Activated T-helper 2 cell treated with anti-CD3 and anti-CD28 coated beads, Interferon-gamma antibody, Interleukin-2, Interleukin-4, amounts not matched to agents 10 μg/mL and 5 μg/mL and 100 μg/mL, durations not matched to agents 14 hours and 24 hours and 36 hours (primary cell): ENCODE measurements at regions not wholly inside any gene's neighbourhood (a gene's known extent, or its start where the extent isn't known, plus 50 kb on each side); places are given as distances from the start of the nearest gene placed in this dataset.
"Not testable (repeated sequence)": the region's sequence is repeated elsewhere in the genome, so short reads cannot be mapped to it uniquely, and the experiment has no call there.

ENCODE experiments used
- DNase-seq: peaks from one replicate; pipeline ENCODE4 v3.0.0; 2021; ENCODE audit warnings: low spot score
- H3K27ac Mint-ChIP-seq: one replicate; pipeline ENCODE4 v1.8.0; 2021; ENCODE audit warnings: mixed read lengths
- H3K27me3 Mint-ChIP-seq: one replicate; pipeline ENCODE4 v1.8.0; 2021; ENCODE audit warnings: low read depth, mixed read lengths
- H3K36me3 Mint-ChIP-seq: one replicate; pipeline ENCODE4 v1.8.0; 2021; ENCODE audit warnings: low read depth, mixed read lengths
- H3K4me1 Mint-ChIP-seq: one replicate; pipeline ENCODE4 v1.8.0; 2021; ENCODE audit warnings: low read depth, mixed read lengths
- H3K4me3 Mint-ChIP-seq: one replicate; pipeline ENCODE4 v1.8.0; 2021; ENCODE audit warnings: low read depth, mild to moderate bottlenecking, moderate library complexity, mixed read lengths
- H3K9me3 Mint-ChIP-seq: one replicate; pipeline ENCODE4 v1.8.0; 2021; ENCODE audit warnings: mixed read lengths
- intact Hi-C: fragments of 100-400 bp; cut with micrococcal nuclease; formaldehyde crosslinking; loops from one replicate; pipeline ENCODE4 v1.15.1; 2023

- intact Hi-C loops = no loop called here
- Mint-ChIP-seq H3K4me3 (no peak overlapping the region), H3K27ac (no peak overlapping the region), H3K36me3 (no peaks in the 10 kb centered on the region), H3K27me3 (no peaks in the 10 kb centered on the region), H3K4me1 (no peaks in the 10 kb centered on the region), H3K9me3 (no peaks in the 10 kb centered on the region)
- no peak for DNase-seq
Measured at GRCh38 chr3:94615275-94616065, 552.6 kb downstream of the NSUN3 start.

DNA sequence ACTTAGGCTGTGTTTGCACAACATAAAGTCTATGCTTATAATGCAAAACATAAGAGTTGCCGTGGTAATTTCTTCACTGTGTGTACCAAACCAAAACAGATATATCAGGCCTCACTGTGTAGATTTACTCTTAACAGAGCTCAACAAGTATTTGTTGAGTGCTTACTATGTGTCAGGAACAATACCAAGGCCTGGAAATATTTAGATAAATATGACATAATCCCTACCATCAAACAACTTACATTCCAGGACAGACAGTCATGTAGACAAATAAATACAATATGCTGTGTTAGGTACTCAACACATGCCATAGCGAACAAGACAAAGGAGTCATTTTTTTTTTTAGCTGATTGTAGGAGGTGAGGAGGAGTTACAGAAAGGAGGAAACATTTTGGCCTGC lies 554.0 kb downstream of the NSUN3 start:
- H3K36me3 Mint-ChIP-seq = no peaks in the 10 kb centered on the region
- no peaks in the 10 kb centered on the region for H3K9me3 Mint-ChIP-seq
- H3K4me3 Mint-ChIP-seq = no peak overlapping the region
- H3K27me3 Mint-ChIP-seq = no peaks in the 10 kb centered on the region
- no peak for DNase-seq
- H3K27ac Mint-ChIP-seq = no peak overlapping the region
- intact Hi-C loops = no loop called here
- no peaks in the 10 kb centered on the region for H3K4me1 Mint-ChIP-seq

DNA sequence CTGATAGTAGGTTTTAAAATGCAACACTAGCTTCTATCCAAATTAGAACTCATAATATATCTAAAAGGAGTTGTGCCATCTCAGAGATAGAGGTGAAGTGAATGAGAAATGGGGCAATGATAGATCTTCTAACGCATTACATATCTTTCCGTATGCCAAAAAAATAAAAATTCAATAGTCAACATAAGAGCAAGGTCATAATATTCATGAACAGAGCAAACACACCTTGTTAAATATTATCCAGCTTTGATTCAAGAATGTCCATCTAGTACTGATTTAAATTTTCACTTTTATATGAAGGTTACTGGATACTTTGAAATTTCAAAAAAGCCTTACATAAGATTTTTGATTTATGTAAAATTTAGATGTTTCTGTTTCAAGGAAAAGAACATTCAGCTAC lies 554.5 kb downstream of the NSUN3 start:
- H3K9me3 Mint-ChIP-seq = no peaks in the 10 kb centered on the region
- intact Hi-C loops = no loop called here

GRCh38 chr3:94619643-94620042 lies 556.8 kb downstream of the NSUN3 start:
- H3K4me3 Mint-ChIP-seq = no peak overlapping the region
- intact Hi-C loops = no loop called here
- H3K27me3 Mint-ChIP-seq = no peaks in the 10 kb centered on the region
- no peaks in the 10 kb centered on the region for H3K9me3 Mint-ChIP-seq
- DNase-seq = no peak
- no peak overlapping the region for H3K27ac Mint-ChIP-seq
- no peaks in the 10 kb centered on the region for H3K36me3 Mint-ChIP-seq
- no peaks in the 10 kb centered on the region for H3K4me1 Mint-ChIP-seq

More for the DNA sequence above, 554.5 kb downstream of the NSUN3 start:
- no peaks in the 10 kb centered on the region for H3K4me1 Mint-ChIP-seq
- H3K4me3 Mint-ChIP-seq = no peak overlapping the region
- no peaks in the 10 kb centered on the region for H3K36me3 Mint-ChIP-seq
- no peak overlapping the region for H3K27ac Mint-ChIP-seq
- no peak for DNase-seq
- no peaks in the 10 kb centered on the region for H3K27me3 Mint-ChIP-seq

DNA sequence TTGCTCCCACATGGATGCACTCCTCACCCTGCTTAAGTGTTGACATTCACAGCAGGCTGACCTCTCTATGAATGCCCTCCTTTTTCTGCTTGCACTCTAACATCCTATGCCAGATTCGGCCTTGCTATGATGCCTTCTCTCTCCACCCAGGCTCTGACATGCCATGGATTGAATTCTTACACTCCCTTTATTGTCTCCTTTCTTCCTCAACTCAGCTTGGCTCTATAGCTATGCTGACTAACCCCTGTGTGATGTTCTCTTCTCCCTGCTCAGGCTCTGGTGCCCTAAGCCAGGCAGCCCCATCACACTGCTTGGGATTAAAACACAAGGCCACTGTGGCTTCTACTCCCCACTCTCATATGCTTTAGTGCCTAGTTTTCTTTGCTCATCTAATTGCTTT lies 563.7 kb downstream of the NSUN3 start:
- no peak overlapping the region for H3K4me3 Mint-ChIP-seq

GRCh38 chr3:94627689-94628088 lies 564.8 kb downstream of the NSUN3 start:
- H3K27me3 Mint-ChIP-seq = no peaks in the 10 kb centered on the region
- intact Hi-C loops = no loop called here
- H3K36me3 Mint-ChIP-seq = no peaks in the 10 kb centered on the region
- no peak overlapping the region for H3K27ac Mint-ChIP-seq
- DNase-seq = no peak
- peaks cover 17% of the 10 kb centered on the region for H3K9me3 Mint-ChIP-seq
- no peak overlapping the region for H3K4me3 Mint-ChIP-seq
- H3K4me1 Mint-ChIP-seq = no peaks in the 10 kb centered on the region

More for the DNA sequence above, 563.7 kb downstream of the NSUN3 start:
- Mint-ChIP-seq H3K4me1 (no peaks in the 10 kb centered on the region), H3K36me3 (no peaks in the 10 kb centered on the region), H3K27me3 (no peaks in the 10 kb centered on the region), H3K27ac (no peak overlapping the region), H3K9me3 (peaks cover 8% of the 10 kb centered on the region)
- no peak for DNase-seq
- intact Hi-C loops = no loop called here

DNA sequence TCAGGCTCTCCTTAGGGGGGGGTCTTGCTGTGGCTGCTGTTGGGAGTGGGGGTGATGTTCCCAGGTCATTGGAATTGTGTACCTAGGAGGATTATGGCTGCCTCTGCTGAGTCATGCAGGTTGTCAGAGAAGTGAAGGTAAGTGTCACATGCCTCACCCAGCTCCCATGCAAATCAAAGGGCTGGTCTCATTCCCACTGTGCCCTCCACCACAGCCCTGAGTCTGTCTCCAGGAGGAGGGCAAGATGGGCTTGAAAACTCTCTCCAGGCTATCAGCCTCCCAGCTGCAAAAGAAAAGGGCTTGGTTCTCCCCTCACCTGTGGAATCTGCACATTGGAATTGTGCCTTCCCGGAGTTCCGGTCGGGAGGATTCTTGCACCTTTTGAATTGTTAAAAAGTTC lies 580.5 kb downstream of the NSUN3 start:
- Mint-ChIP-seq H3K27me3 (no peaks in the 10 kb centered on the region), H3K4me3 (no peak overlapping the region)
- intact Hi-C loops = no loop called here

GRCh38 chr3:94645790-94646189 lies 582.9 kb downstream of the NSUN3 start:
- no peak for DNase-seq
- no peaks in the 10 kb centered on the region for H3K4me1 Mint-ChIP-seq
- no peaks in the 10 kb centered on the region for H3K36me3 Mint-ChIP-seq
- H3K4me3 Mint-ChIP-seq = no peak overlapping the region
- peaks cover 41% of the 10 kb centered on the region for H3K9me3 Mint-ChIP-seq
- H3K27me3 Mint-ChIP-seq = no peaks in the 10 kb centered on the region
- intact Hi-C loops = no loop called here
- no peak overlapping the region for H3K27ac Mint-ChIP-seq

More for the DNA sequence above, 580.5 kb downstream of the NSUN3 start:
- no peak for DNase-seq
- Mint-ChIP-seq H3K4me1 (no peaks in the 10 kb centered on the region), H3K9me3 (peaks cover 27% of the 10 kb centered on the region), H3K36me3 (no peaks in the 10 kb centered on the region), H3K27ac (no peak overlapping the region)

DNA sequence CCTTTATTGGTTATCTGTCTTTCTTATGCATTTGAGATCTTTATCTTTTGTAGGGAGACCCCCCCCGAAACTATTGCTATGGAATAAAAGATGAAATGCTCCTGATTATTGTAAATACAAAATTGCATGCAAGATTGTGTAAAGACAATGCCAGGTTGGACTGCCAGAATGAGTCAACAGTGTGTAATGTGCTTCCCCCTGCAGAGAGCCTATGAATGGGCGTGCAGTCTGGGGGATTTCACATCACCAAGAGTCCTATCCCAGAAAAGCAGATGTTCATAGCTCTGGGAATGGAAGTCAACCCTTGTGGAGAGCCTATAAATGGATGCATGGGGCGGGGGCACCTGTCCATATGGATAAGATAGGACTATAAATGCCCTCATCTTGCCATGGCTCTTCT lies 584.3 kb downstream of the NSUN3 start:
- Mint-ChIP-seq H3K9me3 (peaks cover 40% of the 10 kb centered on the region), H3K27me3 (no peaks in the 10 kb centered on the region), H3K27ac (no peak overlapping the region), H3K4me1 (no peaks in the 10 kb centered on the region), H3K4me3 (no peak overlapping the region), H3K36me3 (no peaks in the 10 kb centered on the region)
- intact Hi-C loops = no loop called here
- no peak for DNase-seq

GRCh38 chr3:94648270-94649180 lies 585.7 kb downstream of the NSUN3 start:
- H3K36me3 Mint-ChIP-seq, H3K4me1 Mint-ChIP-seq, H3K4me3 Mint-ChIP-seq, H3K27ac Mint-ChIP-seq, intact Hi-C loops, H3K27me3 Mint-ChIP-seq, DNase-seq: not testable (repeated sequence)
- peaks cover 32% of the 10 kb centered on the region for H3K9me3 Mint-ChIP-seq

GRCh38 chr3:94654096-94654495 lies 591.2 kb downstream of the NSUN3 start:
- H3K4me3 Mint-ChIP-seq = no peak overlapping the region
- peaks cover 31% of the 10 kb centered on the region for H3K9me3 Mint-ChIP-seq
- H3K36me3 Mint-ChIP-seq = no peaks in the 10 kb centered on the region
- H3K27me3 Mint-ChIP-seq = no peaks in the 10 kb centered on the region
- H3K4me1 Mint-ChIP-seq = no peaks in the 10 kb centered on the region
- intact Hi-C loops = no loop called here
- DNase-seq = no peak
- no peak overlapping the region for H3K27ac Mint-ChIP-seq

DNA sequence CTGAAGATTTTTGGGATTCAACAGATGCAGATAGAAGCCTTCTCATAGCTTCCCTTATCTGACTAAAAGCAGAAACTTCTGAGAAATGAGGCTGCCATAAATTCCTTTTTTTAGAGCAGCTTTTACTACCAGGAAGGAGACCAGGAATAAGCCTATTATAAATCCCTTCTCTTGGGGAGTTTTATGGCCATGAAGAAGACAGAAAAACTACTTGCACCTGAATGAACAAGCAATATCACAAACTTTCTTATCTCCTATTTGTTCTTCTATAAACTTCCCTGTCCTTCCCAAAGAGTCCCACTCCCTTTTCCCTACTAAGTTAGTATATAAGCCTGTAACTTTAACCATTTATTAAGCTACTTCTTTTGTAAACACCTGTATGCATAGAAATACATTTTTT lies 603.1 kb downstream of the NSUN3 start:
- Mint-ChIP-seq H3K36me3 (no peaks in the 10 kb centered on the region), H3K27me3 (no peaks in the 10 kb centered on the region), H3K27ac (no peak overlapping the region), H3K4me1 (no peaks in the 10 kb centered on the region), H3K4me3 (no peak overlapping the region), H3K9me3 (no peaks in the 10 kb centered on the region)
- DNase-seq = no peak
- intact Hi-C loops = no loop called here

- no peaks in the 10 kb centered on the region for H3K36me3 Mint-ChIP-seq
- H3K27ac Mint-ChIP-seq = no peak overlapping the region
- H3K4me3 Mint-ChIP-seq = no peak overlapping the region
- H3K9me3 Mint-ChIP-seq = peaks cover 6% of the 10 kb centered on the region
- no peak for DNase-seq
- H3K4me1 Mint-ChIP-seq = no peaks in the 10 kb centered on the region
- no peaks in the 10 kb centered on the region for H3K27me3 Mint-ChIP-seq
- intact Hi-C loops = no loop called here
Measured at GRCh38 chr3:94671078-94671477, 608.2 kb downstream of the NSUN3 start.
